ENCODE measurements at regions not wholly inside any gene's neighbourhood (a gene's known extent, or its start where the extent isn't known, plus 50 kb on each side); places are given as distances from the start of the nearest gene placed in this dataset.

GRCh38 chr4:138954428-138954827 lies 61.2 kb upstream of the NOCT start:
- TF ChIP-seq EZH2phosphoT487 (IDR thresholded peaks at IDR 0.05; ENCODE audit: low read length) (no peak), CTCF (IDR thresholded peaks at IDR 0.05; ENCODE audit: low read length) (no peak), EZH2 (optimal IDR thresholded peaks at IDR 0.05; ENCODE audit: low read depth, low read length) (no peak)
